ENCODE measurements at regions not wholly inside any gene's neighbourhood (a gene's known extent, or its start where the extent isn't known, plus 50 kb on each side); places are given as distances from the start of the nearest gene placed in this dataset.

DNA sequence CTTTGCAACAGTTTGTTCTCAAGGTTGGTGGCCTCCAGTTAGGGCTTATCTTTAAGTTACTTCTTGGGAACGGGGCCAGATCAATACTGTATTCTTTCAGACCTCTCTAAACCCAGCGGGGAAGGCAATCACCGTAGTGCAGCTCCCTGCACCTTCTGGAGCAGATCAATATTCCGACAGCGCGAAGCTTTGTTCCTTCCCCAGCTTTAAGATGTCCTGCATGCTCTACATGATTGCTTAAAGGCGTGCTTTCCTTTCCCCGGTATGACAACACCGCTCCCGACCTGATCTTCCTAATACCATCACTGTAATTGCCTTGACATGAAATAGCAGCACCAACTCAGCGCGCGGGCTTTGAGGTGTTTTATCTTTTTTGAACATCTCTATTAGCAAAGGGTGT is 755.2 kb downstream of the NR2F2 start:
- TF ChIP-seq, protein P1, sequence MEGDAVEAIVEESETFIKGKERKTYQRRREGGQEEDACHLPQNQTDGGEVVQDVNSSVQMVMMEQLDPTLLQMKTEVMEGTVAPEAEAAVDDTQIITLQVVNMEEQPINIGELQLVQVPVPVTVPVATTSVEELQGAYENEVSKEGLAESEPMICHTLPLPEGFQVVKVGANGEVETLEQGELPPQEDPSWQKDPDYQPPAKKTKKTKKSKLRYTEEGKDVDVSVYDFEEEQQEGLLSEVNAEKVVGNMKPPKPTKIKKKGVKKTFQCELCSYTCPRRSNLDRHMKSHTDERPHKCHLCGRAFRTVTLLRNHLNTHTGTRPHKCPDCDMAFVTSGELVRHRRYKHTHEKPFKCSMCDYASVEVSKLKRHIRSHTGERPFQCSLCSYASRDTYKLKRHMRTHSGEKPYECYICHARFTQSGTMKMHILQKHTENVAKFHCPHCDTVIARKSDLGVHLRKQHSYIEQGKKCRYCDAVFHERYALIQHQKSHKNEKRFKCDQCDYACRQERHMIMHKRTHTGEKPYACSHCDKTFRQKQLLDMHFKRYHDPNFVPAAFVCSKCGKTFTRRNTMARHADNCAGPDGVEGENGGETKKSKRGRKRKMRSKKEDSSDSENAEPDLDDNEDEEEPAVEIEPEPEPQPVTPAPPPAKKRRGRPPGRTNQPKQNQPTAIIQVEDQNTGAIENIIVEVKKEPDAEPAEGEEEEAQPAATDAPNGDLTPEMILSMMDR (IDR thresholded peaks at IDR 0.05; ENCODE audit: partially characterized antibody, unreplicated experiment): no peak
- H3K27me3 Mint-ChIP-seq (ENCODE audit: unreplicated experiment): peaks cover 3% of the 10 kb centered on the region
- DNase-seq: peak; percentile 43
- H3K27ac Mint-ChIP-seq (ENCODE audit: unreplicated experiment): peak overlapping the region; percentile 14
- H3K9me3 Mint-ChIP-seq (ENCODE audit: unreplicated experiment): no peaks in the 10 kb centered on the region
- peak overlapping the region; percentile 36 for H3K4me3 Mint-ChIP-seq (ENCODE audit: unreplicated experiment)
- peaks cover 8% of the 10 kb centered on the region for H3K4me1 Mint-ChIP-seq (ENCODE audit: low read depth, unreplicated experiment)
- no peaks in the 10 kb centered on the region for H3K36me3 Mint-ChIP-seq (ENCODE audit: unreplicated experiment)

DNA sequence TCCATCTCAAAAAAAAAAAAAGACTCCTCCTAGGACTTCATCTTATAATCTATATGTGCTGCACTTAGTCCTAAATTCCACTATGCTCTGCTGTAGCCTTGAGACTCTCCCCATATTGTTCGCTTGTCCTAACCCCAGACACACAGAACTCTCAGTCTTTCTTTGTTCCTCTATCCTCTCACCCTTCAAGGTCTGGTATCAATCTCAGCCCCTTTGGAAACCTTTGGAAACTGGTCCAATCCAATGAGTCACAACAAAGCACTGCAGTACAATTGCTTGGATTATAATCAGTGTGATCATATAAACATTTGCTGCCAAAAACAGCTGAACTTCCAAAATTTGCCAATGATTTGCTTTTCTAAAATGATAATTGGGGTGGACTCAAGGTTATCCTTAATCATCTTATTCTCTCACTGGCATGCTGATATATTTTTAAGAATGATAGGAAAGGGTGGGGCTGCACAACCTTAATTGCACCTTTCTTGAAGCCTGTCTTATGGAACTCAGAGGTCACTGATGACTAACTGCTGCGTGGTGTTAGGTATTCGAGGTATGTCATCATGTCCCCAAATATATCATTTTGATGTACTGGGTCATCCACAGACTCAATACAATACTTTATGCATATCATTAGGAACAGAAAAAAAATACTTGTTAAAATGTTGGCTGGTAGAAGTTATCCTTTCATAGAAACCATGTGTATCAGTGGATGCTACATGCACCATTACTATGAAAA is 756.7 kb downstream of the NR2F2 start:
- H3K9me3 Mint-ChIP-seq (ENCODE audit: unreplicated experiment): no peaks in the 10 kb centered on the region
- no peaks in the 10 kb centered on the region for H3K36me3 Mint-ChIP-seq (ENCODE audit: unreplicated experiment)
- peaks cover 3% of the 10 kb centered on the region for H3K27me3 Mint-ChIP-seq (ENCODE audit: unreplicated experiment)
- H3K27ac Mint-ChIP-seq (ENCODE audit: unreplicated experiment): no peak overlapping the region
- TF ChIP-seq, protein P1 (IDR thresholded peaks at IDR 0.05; ENCODE audit: partially characterized antibody, unreplicated experiment): no peak
- DNase-seq: no peak
- H3K4me1 Mint-ChIP-seq (ENCODE audit: low read depth, unreplicated experiment): peaks cover 8% of the 10 kb centered on the region
- H3K4me3 Mint-ChIP-seq (ENCODE audit: unreplicated experiment): no peak overlapping the region

DNA sequence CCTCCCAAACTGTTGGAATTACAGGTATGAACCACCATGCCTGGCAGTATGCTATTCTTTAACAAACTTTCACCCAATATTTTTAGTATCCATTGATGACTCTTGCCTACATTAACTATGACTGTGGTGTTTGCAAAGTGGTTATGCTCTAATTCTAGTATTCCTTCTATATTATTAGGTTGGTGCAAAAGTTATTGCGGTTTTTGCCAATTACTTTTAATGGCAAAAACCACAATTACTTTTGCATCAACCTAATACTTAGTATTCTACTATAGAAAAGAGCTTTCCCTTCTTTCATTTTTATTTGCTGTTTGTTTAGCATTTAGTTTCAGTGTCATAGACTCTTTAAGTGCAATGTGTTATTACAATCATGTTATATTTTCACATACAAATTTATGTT is 760.6 kb downstream of the NR2F2 start:
- no peak overlapping the region for H3K4me3 Mint-ChIP-seq (ENCODE audit: unreplicated experiment)
- no peaks in the 10 kb centered on the region for H3K9me3 Mint-ChIP-seq (ENCODE audit: unreplicated experiment)
- no peak for DNase-seq
- H3K27ac Mint-ChIP-seq (ENCODE audit: unreplicated experiment): no peak overlapping the region
- TF ChIP-seq, protein P1 (IDR thresholded peaks at IDR 0.05; ENCODE audit: partially characterized antibody, unreplicated experiment): no peak
- no peaks in the 10 kb centered on the region for H3K4me1 Mint-ChIP-seq (ENCODE audit: low read depth, unreplicated experiment)
- no peaks in the 10 kb centered on the region for H3K36me3 Mint-ChIP-seq (ENCODE audit: unreplicated experiment)
- no peaks in the 10 kb centered on the region for H3K27me3 Mint-ChIP-seq (ENCODE audit: unreplicated experiment)

DNA sequence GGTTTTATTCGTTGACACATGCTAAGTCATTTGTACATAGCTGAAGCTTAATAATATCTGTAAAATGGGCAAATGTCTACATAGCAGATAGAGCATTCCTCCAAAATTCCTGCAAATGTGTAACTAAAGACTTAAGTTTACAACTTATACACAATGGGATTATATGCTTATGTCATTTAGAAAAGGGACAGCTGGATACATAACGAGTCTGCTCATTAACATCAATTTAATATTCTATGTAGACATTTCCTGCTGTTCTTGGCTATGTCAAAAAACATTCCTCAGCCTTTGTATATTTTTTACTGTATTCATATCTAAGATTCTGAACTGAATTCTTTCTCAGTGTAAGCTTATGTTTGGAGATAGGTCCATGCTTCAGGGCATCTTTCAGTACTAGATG is 762.2 kb downstream of the NR2F2 start:
- DNase-seq: no peak
- Mint-ChIP-seq H3K4me1 (ENCODE audit: low read depth, unreplicated experiment) (no peaks in the 10 kb centered on the region), H3K9me3 (ENCODE audit: unreplicated experiment) (no peaks in the 10 kb centered on the region), H3K27ac (ENCODE audit: unreplicated experiment) (no peak overlapping the region), H3K4me3 (ENCODE audit: unreplicated experiment) (no peak overlapping the region), H3K27me3 (ENCODE audit: unreplicated experiment) (no peaks in the 10 kb centered on the region), H3K36me3 (ENCODE audit: unreplicated experiment) (no peaks in the 10 kb centered on the region)
- TF ChIP-seq, protein P1 (IDR thresholded peaks at IDR 0.05; ENCODE audit: partially characterized antibody, unreplicated experiment): no peak

DNA sequence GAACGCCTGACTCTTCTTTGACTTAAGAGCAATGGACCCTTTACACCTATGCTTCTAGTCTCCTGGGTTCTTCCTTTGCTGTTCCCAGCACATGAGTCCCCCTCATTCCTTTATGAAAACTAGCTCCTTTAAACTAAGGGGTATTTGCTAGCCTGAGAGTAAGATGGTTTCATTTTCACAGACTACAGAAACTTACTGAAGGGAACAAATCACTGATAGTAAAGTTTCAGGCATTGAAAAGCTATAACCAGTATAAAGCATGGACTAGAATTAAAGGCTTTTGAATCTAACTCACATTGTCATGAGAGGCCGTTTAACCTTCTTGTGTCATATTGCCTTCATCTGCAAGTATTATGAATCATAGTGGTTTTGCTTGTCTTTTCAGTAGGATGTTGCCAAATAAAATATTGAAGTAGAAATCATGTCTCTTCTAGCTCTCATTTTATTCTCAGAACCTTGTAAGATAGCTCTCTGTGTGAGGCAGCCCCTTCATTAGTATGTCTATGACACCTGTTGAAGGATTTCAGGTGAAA is 765.9 kb downstream of the NR2F2 start:
- Mint-ChIP-seq H3K27ac (ENCODE audit: unreplicated experiment) (no peak overlapping the region), H3K4me1 (ENCODE audit: low read depth, unreplicated experiment) (no peaks in the 10 kb centered on the region), H3K4me3 (ENCODE audit: unreplicated experiment) (no peak overlapping the region), H3K9me3 (ENCODE audit: unreplicated experiment) (no peaks in the 10 kb centered on the region), H3K27me3 (ENCODE audit: unreplicated experiment) (no peaks in the 10 kb centered on the region), H3K36me3 (ENCODE audit: unreplicated experiment) (no peaks in the 10 kb centered on the region)
- no peak for DNase-seq
- TF ChIP-seq, protein P1 (IDR thresholded peaks at IDR 0.05; ENCODE audit: partially characterized antibody, unreplicated experiment): no peak

All from glutamatergic neuron (in vitro differentiated cells).